T1000 (cell line): ENCODE measurements at regions not wholly inside any gene's neighbourhood (a gene's known extent, or its start where the extent isn't known, plus 50 kb on each side); places are given as distances from the start of the nearest gene placed in this dataset.

Experiments
- DNase-seq: peaks from one replicate; lab custom pipeline; 2025; ENCODE audit warnings: mixed read lengths; lab: John Stamatoyannopoulos, UW

GRCh38 chr20:53837126-53837826 is 233.1 kb downstream of the BCAS1 start:
- DNase-seq: no peak

- no peak for DNase-seq
Observed at GRCh38 chr20:53834749-53835148, 235.6 kb downstream of the BCAS1 start.

GRCh38 chr20:53834062-53834442 is 236.3 kb downstream of the BCAS1 start:
- no peak for DNase-seq

GRCh38 chr20:53833333-53834061 is 236.9 kb downstream of the BCAS1 start:
- DNase-seq: no peak

GRCh38 chr20:53832499-53832898 is 237.9 kb downstream of the BCAS1 start:
- DNase-seq: no peak

- no peak for DNase-seq
Observed at GRCh38 chr20:53831812-53832211, 238.2 kb upstream of the ZNF217 start.

- DNase-seq: no peak
Observed at GRCh38 chr20:53831228-53831627, 237.6 kb upstream of the ZNF217 start.

- DNase-seq: no peak
Observed at GRCh38 chr20:53829724-53830521, 236.3 kb upstream of the ZNF217 start.

- DNase-seq: peak; percentile 63
Observed at GRCh38 chr20:53829255-53829723, 235.7 kb upstream of the ZNF217 start.

- peak; percentile 62 for DNase-seq
Observed at GRCh38 chr20:53828682-53829254, 235.1 kb upstream of the ZNF217 start.

- DNase-seq: peak; percentile 44
Observed at GRCh38 chr20:53828088-53828681, 234.5 kb upstream of the ZNF217 start.

GRCh38 chr20:53827292-53828087 is 233.9 kb upstream of the ZNF217 start:
- no peak for DNase-seq

GRCh38 chr20:53826597-53827291 is 233.1 kb upstream of the ZNF217 start:
- no peak for DNase-seq

- no peak for DNase-seq
Observed at GRCh38 chr20:53826090-53826489, 232.5 kb upstream of the ZNF217 start.

GRCh38 chr20:53825282-53825681 is 231.6 kb upstream of the ZNF217 start:
- DNase-seq: no peak

- DNase-seq: no peak
Observed at GRCh38 chr20:53824779-53825178, 231.1 kb upstream of the ZNF217 start.

GRCh38 chr20:53823121-53823764 is 229.6 kb upstream of the ZNF217 start:
- DNase-seq: no peak

- no peak for DNase-seq
Observed at GRCh38 chr20:53822534-53822933, 228.9 kb upstream of the ZNF217 start.

GRCh38 chr20:53819973-53820451 is 226.4 kb upstream of the ZNF217 start:
- DNase-seq: no peak
